Mucosa of descending colon (tissue), 3 donors: ENCODE measurements at regions not wholly inside any gene's neighbourhood (a gene's known extent, or its start where the extent isn't known, plus 50 kb on each side); places are given as distances from the start of the nearest gene placed in this dataset.
A peak's percentile ranks its signal among the peaks of the same experiment; 100 is the strongest.

Experiments
- ATAC-seq: fragments of 200-7000 bp; cut with Tn5 transposase; one replicate; pipeline ENCODE4 v1.9.1; 2020; ENCODE audit warnings: mild to moderate bottlenecking, moderate library complexity
- DNase-seq, 3 donors: peaks; one replicate each; pipeline ENCODE4 v3.0.0-alpha.2; 2020
- H3K36me3 ChIP-seq: fragments of 200-600 bp; one replicate; pipeline ENCODE4 v1.8.0; 2021; ENCODE audit warnings: low read depth, mild to moderate bottlenecking
- H3K4me1 ChIP-seq: fragments of 200-600 bp; one replicate; pipeline ENCODE4 v1.8.0; 2021; ENCODE audit warnings: low read depth, mild to moderate bottlenecking
- H3K4me3 ChIP-seq: fragments of 200-600 bp; one replicate; pipeline ENCODE4 v1.8.0; 2021; ENCODE audit warnings: mild to moderate bottlenecking
- H3K9me3 ChIP-seq: fragments of 200-600 bp; one replicate; pipeline ENCODE4 v1.8.0; 2021; ENCODE audit warnings: mild to moderate bottlenecking
- intact Hi-C, 2 donors: fragments of 100-400 bp; cut with DNase I in 1 of 2; cut with micrococcal nuclease in 1 of 2; formaldehyde crosslinking; loops; one replicate each; pipeline versions ENCODE4 v1.11.0 to v1.11.1; 2022; cut with DNase I, micrococcal nuclease
- TF ChIP-seq, protein P1 (sequence below): fragments of 200-600 bp; IDR thresholded peaks from one replicate; pipeline ENCODE4 v1.8.0; 2022; ENCODE audit warnings: antibody characterized with exemption, mild to moderate bottlenecking
- donor health status: DM: no; HTN: no; CAD: no; lungs with moderate emphysema.
- donor health status: DM: no; HTN: no; CAD: no.
- donor health status: DM: no; HTN: yes; CAD: no.

DNA sequence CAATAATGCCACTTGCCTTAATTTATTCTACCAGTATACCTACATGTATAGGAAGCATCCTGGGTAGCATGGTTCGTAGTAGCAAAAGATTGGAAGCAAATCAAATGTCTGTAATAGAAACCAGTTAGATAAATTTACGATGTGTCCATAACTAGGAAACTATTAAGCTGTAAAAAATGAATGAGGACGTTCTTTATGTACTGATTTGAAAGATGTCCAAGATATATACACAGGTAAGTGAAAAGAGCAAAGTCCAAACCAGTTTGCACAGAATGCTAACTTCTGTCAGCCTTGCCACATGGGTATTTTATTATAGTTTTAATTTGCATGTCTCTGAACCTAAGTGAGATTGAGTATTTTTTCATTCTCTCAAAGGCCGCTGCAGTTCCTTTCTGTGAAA lies 251.8 kb upstream of the IRF2BP2 start:
- peak; percentile 81 for ATAC-seq
- intact Hi-C loops: no loop called here
- TF ChIP-seq, protein P1, sequence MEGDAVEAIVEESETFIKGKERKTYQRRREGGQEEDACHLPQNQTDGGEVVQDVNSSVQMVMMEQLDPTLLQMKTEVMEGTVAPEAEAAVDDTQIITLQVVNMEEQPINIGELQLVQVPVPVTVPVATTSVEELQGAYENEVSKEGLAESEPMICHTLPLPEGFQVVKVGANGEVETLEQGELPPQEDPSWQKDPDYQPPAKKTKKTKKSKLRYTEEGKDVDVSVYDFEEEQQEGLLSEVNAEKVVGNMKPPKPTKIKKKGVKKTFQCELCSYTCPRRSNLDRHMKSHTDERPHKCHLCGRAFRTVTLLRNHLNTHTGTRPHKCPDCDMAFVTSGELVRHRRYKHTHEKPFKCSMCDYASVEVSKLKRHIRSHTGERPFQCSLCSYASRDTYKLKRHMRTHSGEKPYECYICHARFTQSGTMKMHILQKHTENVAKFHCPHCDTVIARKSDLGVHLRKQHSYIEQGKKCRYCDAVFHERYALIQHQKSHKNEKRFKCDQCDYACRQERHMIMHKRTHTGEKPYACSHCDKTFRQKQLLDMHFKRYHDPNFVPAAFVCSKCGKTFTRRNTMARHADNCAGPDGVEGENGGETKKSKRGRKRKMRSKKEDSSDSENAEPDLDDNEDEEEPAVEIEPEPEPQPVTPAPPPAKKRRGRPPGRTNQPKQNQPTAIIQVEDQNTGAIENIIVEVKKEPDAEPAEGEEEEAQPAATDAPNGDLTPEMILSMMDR: no peak
- H3K4me1 ChIP-seq: peaks cover 34% of the 10 kb centered on the region
- H3K36me3 ChIP-seq: no peaks in the 10 kb centered on the region
- no peaks in the 10 kb centered on the region for H3K9me3 ChIP-seq
- H3K4me3 ChIP-seq: no peak overlapping the region
- DNase-seq: no peak

DNA sequence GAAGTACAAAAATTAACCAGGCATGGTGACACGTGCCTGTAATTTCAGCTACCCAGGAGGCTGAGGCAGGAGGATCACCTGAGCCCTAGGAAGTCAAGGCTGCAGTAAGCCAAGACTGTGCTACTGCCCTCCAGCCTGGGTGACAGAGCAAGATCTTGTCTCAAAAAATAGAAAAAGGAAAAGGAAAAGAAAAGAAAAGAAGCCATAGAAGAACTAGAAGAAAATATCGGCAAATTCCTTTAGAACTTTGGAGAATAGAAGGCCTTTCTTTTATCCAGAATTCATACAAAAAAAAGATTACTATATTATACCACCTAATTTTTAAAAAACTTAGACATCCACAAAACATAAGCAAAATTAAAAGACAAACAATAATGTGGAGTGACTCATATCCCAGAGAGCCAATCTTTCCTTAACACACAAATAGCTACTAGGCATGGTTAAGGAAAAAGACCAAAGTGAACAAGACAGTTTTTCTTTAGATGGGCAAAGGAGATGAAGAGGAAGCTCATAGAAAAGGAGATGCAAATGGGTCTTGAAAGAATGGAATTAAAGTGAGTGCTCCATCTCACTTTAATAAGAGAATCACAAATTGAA lies 251.1 kb upstream of the IRF2BP2 start:
- H3K4me3 ChIP-seq: no peak overlapping the region
- TF ChIP-seq, protein P1: no peak
- H3K9me3 ChIP-seq: no peaks in the 10 kb centered on the region
- ATAC-seq (no peak), DNase-seq (no peak)
- peaks cover 30% of the 10 kb centered on the region for H3K4me1 ChIP-seq
- H3K36me3 ChIP-seq: no peaks in the 10 kb centered on the region
- intact Hi-C loops: no loop called here

DNA sequence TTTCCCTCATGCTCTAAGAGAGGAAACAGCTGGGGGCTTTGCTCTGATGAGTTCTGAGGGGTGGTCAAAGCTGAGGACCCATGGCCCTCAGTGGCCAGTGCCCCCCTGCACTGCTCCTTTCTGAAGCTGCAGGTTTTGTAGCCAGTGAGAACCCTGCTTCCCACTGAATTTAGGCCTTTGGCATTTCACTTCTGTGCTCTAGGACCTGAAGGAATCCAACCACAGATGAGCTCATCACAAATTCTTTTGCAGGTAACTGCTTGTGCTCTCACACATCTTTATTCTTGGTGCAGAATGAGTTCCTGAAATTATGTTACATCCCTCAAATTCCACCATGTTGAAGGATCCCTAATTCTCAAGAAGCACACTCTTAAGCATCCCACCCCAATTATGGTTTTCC lies 248.7 kb upstream of the IRF2BP2 start:
- TF ChIP-seq, protein P1: no peak
- Histone ChIP-seq H3K4me1 (peaks cover 29% of the 10 kb centered on the region), H3K36me3 (no peaks in the 10 kb centered on the region), H3K9me3 (no peaks in the 10 kb centered on the region), H3K4me3 (no peak overlapping the region)
- ATAC-seq (no peak), DNase-seq (no peak)
- intact Hi-C loops: no loop called here

DNA sequence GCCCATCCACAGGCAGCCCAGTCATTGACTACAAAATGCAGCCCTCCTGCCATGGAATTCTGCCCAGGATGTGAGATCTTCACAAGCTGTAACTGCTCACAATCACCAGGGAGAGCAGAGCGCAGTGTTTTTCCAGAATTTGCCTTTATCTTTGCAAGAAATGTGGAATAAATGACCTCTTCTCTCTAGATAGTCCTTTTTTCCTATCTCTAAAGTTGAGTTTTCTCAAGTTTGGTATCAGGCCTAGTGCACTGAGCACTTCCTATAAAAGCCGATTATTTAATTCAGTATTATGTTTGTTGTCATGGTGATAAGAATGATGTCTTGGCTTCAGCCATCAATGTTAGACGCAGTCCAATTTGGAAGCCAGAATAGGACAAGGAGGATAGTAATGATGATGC lies 246.9 kb upstream of the IRF2BP2 start:
- H3K9me3 ChIP-seq: no peaks in the 10 kb centered on the region
- no peak overlapping the region for H3K4me3 ChIP-seq
- TF ChIP-seq, protein P1: no peak
- no peak for DNase-seq
- H3K36me3 ChIP-seq: no peaks in the 10 kb centered on the region
- ATAC-seq: no peak
- intact Hi-C loops: no loop called here
- H3K4me1 ChIP-seq: peaks cover 11% of the 10 kb centered on the region

DNA sequence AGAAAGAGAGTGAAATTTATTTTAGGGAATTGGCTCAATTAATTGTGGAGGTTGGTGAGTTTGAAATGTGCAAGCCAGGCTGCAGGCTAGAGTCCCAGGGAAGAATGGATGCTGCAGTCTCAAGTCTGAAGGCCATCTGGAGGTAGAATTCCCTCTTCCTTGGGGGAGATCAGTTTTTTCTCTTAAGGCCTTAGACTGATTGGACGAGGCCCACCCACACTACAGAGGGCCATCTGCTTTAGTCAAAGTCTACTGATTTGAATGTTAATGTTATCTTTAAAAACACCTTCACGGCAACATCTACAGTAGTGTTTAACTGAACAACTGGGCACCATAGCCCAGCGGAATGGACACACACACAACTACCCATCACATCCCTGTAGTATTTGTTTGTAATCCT lies 245.9 kb upstream of the IRF2BP2 start:
- ATAC-seq (no peak), DNase-seq (no peak)
- intact Hi-C loops: no loop called here
- Histone ChIP-seq H3K4me1 (peaks cover 7% of the 10 kb centered on the region), H3K4me3 (no peak overlapping the region), H3K36me3 (no peaks in the 10 kb centered on the region), H3K9me3 (no peaks in the 10 kb centered on the region)
- TF ChIP-seq, protein P1: no peak

DNA sequence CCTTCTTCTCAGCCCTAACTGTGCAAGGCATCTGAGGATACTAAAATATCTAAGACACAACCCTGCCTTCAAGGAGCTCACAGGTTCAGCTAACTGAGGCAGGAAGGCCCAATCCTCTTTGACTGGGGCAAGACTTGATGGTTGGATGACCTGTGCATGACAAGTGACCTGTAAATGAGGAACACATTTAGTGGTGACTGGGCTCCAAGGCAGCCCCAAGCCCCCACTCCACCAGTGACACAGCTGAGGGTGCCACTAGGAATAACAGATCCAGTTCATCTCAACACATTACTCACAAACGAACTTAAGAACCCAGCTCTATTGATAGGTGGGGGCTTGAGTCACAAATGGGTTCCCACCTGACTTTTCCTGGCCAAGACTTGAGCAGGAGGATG lies 244.7 kb upstream of the IRF2BP2 start:
- H3K36me3 ChIP-seq: no peaks in the 10 kb centered on the region
- intact Hi-C loops: no loop called here
- no peak for ATAC-seq
- no peaks in the 10 kb centered on the region for H3K9me3 ChIP-seq
- TF ChIP-seq, protein P1: no peak
- H3K4me1 ChIP-seq: peaks cover 11% of the 10 kb centered on the region
- no peak for DNase-seq
- H3K4me3 ChIP-seq: no peak overlapping the region
